IPS DF 4.7 (cell line): ENCODE measurements at regions not wholly inside any gene's neighbourhood (a gene's known extent, or its start where the extent isn't known, plus 50 kb on each side); places are given as distances from the start of the nearest gene placed in this dataset.
"Not testable (repeated sequence)": the region's sequence is repeated elsewhere in the genome, so short reads cannot be mapped to it uniquely, and the experiment has no call there.

Experiments
- DNase-seq: peaks from one replicate; pipeline ENCODE4 v3.0.0-alpha.2; 2013; ENCODE audit warnings: low spot score; ENCODE audit errors: extremely low read depth

- DNase-seq = no peak
These were observed 102.1 kb upstream of the NECTIN3 start for GRCh38 chr3:110969229-110970211.

GRCh38 chr3:110971010-110971601 lies 100.5 kb upstream of the NECTIN3 start:
- no peak for DNase-seq

- no peak for DNase-seq
These were observed 98.2 kb upstream of the NECTIN3 start for GRCh38 chr3:110973263-110973895.

- no peak for DNase-seq
These were observed 96.7 kb upstream of the NECTIN3 start for GRCh38 chr3:110974902-110975301.

- DNase-seq = no peak
These were observed 87.0 kb upstream of the NECTIN3 start for GRCh38 chr3:110984456-110985250.

GRCh38 chr3:110989446-110989845 lies 82.2 kb upstream of the NECTIN3 start:
- no peak for DNase-seq

GRCh38 chr3:110995461-110996231 lies 76.0 kb upstream of the NECTIN3 start:
- DNase-seq = no peak

GRCh38 chr3:110998766-110999165 lies 72.8 kb upstream of the NECTIN3 start:
- not testable (repeated sequence) for DNase-seq

GRCh38 chr3:111006485-111006884 lies 65.1 kb upstream of the NECTIN3 start:
- not testable (repeated sequence) for DNase-seq

- peak; percentile 14 for DNase-seq
These were observed 59.0 kb upstream of the NECTIN3 start for GRCh38 chr3:111012388-111013248.
